HG03432 (cell line): ENCODE measurements at regions not wholly inside any gene's neighbourhood (a gene's known extent, or its start where the extent isn't known, plus 50 kb on each side); places are given as distances from the start of the nearest gene placed in this dataset.
A peak's percentile ranks its signal among the peaks of the same experiment; 100 is the strongest.
"Not testable (repeated sequence)": the region's sequence is repeated elsewhere in the genome, so short reads cannot be mapped to it uniquely, and the experiment has no call there.

Experiments
- ATAC-seq: cut with Tn5 transposase; IDR thresholded peaks from one replicate; pipeline ENCODE4 v1.9.1; 2021; ENCODE audit warnings: mild to moderate bottlenecking, moderate library complexity; ENCODE audit not compliant: unreplicated experiment

DNA sequence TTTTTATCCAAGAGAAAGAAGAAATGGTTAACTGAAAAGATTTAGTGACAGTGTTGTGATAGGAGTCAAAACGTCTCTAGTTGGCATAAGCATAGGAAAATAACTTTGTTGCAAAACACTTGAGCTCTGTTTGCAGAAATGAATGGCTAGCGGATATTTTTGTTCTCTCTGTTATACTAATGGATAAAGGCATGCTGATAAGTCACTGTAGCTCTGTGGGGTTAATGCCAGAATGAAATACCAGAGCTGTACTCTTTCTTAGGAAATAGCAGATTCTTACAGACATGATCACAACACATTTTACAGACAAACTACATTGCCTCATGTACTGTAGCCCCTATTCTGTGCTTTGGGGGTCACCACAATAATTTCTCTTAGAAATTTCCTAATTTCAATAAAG lies 202.8 kb downstream of the DMRTA1 start:
- ATAC-seq = no peak

DNA sequence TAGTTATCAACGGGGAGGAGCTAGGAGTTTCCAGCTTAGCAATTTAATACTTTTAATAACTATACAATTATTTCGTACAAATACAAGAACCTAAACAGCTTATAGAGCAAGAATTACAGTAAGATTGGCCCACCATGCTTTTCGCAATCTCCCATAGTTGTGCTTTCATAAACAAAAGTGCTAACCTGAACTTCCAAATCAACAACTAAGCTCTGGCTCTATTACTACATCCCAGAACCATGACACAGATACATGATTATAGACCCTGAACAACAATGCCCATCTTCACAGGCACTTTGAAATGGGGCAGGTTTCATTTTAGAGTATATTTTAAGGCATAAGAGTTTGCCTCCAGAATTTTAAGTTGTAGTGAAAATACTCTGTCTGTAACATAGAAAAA lies 203.5 kb downstream of the DMRTA1 start:
- no peak for ATAC-seq

GRCh38 chr9:22650946-22651345 lies 204.3 kb downstream of the DMRTA1 start:
- no peak for ATAC-seq

GRCh38 chr9:22654833-22655232 lies 208.2 kb downstream of the DMRTA1 start:
- no peak for ATAC-seq

DNA sequence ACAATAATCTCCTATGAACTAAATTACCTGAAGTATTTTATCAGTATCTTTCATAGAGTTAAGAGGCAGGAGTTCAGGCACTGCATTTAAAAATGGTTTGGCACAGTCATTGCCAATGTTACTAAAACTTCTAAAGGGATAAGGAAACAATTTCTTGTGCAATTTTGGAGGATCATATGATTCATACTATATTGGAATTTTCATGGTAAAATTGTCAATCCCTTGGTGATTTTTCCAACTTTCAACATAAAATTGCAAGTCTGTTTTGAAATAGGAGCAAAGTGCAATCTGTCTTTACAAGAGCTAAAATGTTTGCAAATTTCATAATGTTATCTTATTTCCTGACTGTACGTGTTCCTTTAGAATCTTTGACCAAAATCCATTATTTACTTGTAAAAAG lies 211.1 kb downstream of the DMRTA1 start:
- no peak for ATAC-seq

- not testable (repeated sequence) for ATAC-seq
Measured at GRCh38 chr9:22658484-22658883, 211.9 kb downstream of the DMRTA1 start.

DNA sequence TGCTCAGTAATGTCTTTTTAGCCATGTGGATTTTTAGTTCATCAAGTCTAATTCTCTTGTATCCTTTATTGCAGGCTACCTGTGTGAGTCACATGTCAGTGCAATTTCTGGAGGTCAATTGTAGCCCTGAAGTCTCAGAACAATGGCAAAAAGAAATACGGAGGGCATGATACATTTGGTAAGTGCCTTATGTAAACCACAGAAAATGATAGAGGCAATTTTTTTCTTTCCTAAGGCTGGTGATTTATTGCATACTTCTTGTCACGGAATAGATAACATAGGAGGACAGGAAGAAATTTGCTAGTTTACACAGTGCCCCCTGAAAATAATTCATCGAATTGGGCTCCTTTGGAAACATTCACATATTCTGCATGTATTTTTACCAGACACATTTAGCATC lies 235.9 kb downstream of the DMRTA1 start:
- ATAC-seq = no peak

GRCh38 chr9:22682961-22683699 lies 236.5 kb downstream of the DMRTA1 start:
- peak; percentile 44 for ATAC-seq

GRCh38 chr9:22683700-22684075 lies 237.1 kb downstream of the DMRTA1 start:
- ATAC-seq = peak; percentile 58

DNA sequence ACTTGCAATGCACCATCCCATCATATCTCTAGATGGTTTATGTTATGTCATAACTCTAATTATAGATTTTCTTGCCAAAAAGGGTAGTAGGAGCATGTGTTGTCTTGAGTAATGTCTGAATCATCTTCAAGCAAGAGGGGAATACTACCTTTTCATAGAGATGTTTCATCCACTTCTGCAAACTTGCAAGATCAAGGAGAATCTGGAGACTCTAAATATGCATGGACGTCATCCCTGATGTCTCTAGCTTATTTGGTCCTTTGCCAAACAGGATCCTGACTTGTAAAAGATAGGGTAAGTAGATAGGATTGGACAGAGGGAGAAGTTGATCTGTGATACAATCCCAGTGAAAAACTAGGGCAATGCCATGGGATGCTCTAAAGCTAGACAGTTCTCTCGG lies 246.5 kb downstream of the DMRTA1 start:
- ATAC-seq = no peak

DNA sequence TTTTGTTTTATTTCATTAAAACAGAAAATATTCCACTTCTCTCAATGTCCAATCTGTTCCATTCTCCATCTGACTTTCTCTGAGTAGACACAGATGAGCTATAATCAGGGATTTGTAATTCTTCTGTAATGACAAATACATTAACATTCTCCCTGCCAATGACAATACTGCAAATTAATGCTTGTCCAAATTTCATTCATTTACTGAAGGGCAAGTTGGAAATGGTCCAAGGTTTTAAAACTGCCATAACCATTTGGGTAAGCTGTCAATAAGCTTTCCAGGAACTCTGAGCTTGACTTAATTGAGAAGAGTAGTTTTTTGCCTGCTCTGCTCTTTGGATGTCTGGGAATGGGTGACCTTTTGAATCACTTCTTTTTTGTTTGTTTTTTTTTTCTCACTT lies 253.5 kb downstream of the DMRTA1 start:
- no peak for ATAC-seq

DNA sequence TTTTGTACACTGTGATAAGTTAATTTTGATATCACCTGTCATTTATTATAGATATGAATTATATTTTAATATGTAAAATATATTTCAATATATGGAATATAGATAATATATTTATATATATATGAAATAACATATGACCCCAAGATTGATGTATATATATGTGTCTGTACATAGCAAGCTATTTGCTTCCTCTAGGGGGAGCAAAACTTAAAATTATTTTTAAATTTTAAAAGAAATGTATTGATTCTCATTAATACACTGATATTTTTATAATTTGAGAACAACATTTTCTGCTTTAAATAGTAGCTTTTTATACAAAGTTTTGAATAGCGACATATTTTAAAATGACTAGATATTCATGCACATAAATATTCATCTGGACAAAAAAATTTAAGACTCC lies 272.0 kb downstream of the DMRTA1 start:
- ATAC-seq = no peak

- ATAC-seq = no peak
Measured at GRCh38 chr9:22722492-22722891, 275.9 kb downstream of the DMRTA1 start.

DNA sequence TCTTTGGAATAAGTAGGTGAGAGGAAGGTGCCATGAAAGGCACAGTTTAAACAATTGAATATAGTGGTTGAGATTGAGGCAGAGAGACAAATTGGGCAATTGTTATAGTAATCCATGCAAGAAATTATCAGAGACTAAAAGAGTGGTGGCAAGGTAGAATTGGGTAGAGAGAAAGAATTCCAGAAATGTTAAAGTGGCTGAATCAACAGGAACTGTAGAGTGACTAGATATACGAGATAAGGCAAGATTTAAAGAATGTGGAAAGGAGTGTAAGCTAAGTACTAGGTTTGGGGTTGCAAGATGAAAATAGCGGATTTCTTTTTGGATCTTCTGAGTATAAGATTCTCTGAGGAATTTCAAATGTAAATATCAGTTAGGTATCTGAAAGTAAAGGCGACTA lies 285.2 kb downstream of the DMRTA1 start:
- no peak for ATAC-seq

DNA sequence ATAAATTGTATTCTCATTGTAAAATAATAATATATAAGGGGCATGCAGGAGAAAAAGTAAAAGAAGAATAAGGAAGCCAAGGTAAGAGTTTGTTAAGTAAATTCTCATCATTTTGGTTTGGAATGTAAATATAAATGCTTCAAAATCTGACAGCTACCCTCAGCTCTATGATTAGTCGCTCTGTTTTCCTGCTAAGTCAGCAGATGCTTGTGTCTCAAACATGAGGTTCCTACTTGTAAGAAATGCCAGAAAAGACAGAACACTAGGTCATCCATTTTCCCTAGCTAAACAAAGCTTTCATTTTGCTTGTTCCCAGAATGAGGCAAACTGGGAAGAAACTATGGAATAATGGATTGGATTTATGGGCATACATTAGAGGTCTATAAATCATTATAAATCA lies 293.1 kb downstream of the DMRTA1 start:
- no peak for ATAC-seq

GRCh38 chr9:22740781-22741180 lies 294.2 kb downstream of the DMRTA1 start:
- ATAC-seq = no peak

DNA sequence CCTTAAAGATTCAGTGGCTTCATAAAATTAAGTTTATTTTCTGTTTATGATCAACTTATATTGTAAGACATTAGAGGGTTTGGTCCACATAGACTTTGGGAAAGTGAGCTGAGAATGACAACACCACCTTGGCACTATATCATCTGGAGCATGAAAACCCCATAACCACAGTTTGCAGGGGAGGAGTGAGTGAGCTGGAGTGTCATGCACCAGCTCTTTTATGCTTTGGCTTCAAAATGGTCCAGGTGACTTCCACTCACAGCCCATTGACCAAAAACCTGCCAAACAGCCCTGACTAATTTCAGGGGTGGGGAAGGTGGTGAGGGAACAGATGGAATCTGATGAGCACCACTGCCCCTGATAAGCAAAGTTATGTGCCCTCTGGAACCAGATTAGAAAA lies 295.8 kb downstream of the DMRTA1 start:
- no peak for ATAC-seq

GRCh38 chr9:22773501-22774220 lies 327.0 kb downstream of the DMRTA1 start:
- ATAC-seq = no peak

GRCh38 chr9:22790329-22790728 lies 343.7 kb downstream of the DMRTA1 start:
- ATAC-seq = no peak

GRCh38 chr9:22808876-22809275 lies 362.3 kb downstream of the DMRTA1 start:
- no peak for ATAC-seq

- no peak for ATAC-seq
Measured at GRCh38 chr9:22809371-22809770, 362.7 kb downstream of the DMRTA1 start.

GRCh38 chr9:22813529-22813928 lies 366.9 kb downstream of the DMRTA1 start:
- no peak for ATAC-seq

GRCh38 chr9:22815246-22815645 lies 368.6 kb downstream of the DMRTA1 start:
- no peak for ATAC-seq
